C4-2B (cell line): ENCODE measurements at regions not wholly inside any gene's neighbourhood (a gene's known extent, or its start where the extent isn't known, plus 50 kb on each side); places are given as distances from the start of the nearest gene placed in this dataset.

Experiments used
- CTCF ChIP-seq: fragments of 450-650 bp; conservative IDR thresholded peaks from 2 replicates; pipeline ENCODE4 v1.5.1; 2017; ENCODE audit warnings: mild to moderate bottlenecking
- ZFX ChIP-seq: fragments of 450-650 bp; IDR thresholded peaks from 2 replicates; pipeline ENCODE4 v1.6.1; 2017

- TF ChIP-seq CTCF (no peak), ZFX (no peak)
Measured at GRCh38 chr6:140653972-140654371, 1279.5 kb upstream of the CITED2 start.
